ENCODE measurements at regions not wholly inside any gene's neighbourhood (a gene's known extent, or its start where the extent isn't known, plus 50 kb on each side); places are given as distances from the start of the nearest gene placed in this dataset.

DNA sequence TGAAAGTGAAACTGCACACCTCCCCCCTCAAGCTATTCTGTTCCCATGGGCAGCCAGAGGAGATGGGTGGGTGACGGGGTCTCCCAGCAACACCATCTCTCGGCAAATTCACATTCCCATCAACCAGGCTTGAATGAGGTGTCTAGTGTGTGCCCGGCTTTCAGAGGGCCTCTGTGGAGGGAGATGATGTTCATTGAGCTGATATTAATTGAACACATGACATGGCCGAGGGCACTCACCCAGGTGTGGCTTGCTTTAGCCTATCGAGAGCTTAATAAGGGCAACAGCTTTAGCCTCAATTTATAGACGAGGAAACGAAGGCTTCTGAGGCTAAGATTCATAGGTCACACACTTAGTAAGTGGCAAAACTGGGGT is 288.0 kb downstream of the UACA start:
- no peak for TF ChIP-seq SPI1 (IDR thresholded peaks at IDR 0.05; ENCODE audit: borderline replicate concordance, low read depth)
- TF ChIP-seq, protein P1, sequence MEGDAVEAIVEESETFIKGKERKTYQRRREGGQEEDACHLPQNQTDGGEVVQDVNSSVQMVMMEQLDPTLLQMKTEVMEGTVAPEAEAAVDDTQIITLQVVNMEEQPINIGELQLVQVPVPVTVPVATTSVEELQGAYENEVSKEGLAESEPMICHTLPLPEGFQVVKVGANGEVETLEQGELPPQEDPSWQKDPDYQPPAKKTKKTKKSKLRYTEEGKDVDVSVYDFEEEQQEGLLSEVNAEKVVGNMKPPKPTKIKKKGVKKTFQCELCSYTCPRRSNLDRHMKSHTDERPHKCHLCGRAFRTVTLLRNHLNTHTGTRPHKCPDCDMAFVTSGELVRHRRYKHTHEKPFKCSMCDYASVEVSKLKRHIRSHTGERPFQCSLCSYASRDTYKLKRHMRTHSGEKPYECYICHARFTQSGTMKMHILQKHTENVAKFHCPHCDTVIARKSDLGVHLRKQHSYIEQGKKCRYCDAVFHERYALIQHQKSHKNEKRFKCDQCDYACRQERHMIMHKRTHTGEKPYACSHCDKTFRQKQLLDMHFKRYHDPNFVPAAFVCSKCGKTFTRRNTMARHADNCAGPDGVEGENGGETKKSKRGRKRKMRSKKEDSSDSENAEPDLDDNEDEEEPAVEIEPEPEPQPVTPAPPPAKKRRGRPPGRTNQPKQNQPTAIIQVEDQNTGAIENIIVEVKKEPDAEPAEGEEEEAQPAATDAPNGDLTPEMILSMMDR (IDR thresholded peaks at IDR 0.05; ENCODE audit: insufficient read depth, low read length): no peak
- TF ChIP-seq, protein P2, sequence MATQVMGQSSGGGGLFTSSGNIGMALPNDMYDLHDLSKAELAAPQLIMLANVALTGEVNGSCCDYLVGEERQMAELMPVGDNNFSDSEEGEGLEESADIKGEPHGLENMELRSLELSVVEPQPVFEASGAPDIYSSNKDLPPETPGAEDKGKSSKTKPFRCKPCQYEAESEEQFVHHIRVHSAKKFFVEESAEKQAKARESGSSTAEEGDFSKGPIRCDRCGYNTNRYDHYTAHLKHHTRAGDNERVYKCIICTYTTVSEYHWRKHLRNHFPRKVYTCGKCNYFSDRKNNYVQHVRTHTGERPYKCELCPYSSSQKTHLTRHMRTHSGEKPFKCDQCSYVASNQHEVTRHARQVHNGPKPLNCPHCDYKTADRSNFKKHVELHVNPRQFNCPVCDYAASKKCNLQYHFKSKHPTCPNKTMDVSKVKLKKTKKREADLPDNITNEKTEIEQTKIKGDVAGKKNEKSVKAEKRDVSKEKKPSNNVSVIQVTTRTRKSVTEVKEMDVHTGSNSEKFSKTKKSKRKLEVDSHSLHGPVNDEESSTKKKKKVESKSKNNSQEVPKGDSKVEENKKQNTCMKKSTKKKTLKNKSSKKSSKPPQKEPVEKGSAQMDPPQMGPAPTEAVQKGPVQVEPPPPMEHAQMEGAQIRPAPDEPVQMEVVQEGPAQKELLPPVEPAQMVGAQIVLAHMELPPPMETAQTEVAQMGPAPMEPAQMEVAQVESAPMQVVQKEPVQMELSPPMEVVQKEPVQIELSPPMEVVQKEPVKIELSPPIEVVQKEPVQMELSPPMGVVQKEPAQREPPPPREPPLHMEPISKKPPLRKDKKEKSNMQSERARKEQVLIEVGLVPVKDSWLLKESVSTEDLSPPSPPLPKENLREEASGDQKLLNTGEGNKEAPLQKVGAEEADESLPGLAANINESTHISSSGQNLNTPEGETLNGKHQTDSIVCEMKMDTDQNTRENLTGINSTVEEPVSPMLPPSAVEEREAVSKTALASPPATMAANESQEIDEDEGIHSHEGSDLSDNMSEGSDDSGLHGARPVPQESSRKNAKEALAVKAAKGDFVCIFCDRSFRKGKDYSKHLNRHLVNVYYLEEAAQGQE (IDR thresholded peaks at IDR 0.05; ENCODE audit: insufficient replicate concordance, low read depth): no peak
- TF ChIP-seq POLR2AphosphoS5 (IDR thresholded peaks at IDR 0.05; ENCODE audit: low read depth): no peak
- TF ChIP-seq GABPA (IDR thresholded peaks at IDR 0.05; ENCODE audit: low read depth): no peak
- peak overlapping the region; percentile 57; the same call in 1 of the 2 replicates for H3K27ac ChIP-seq (replicated peaks)
- H3K27me3 ChIP-seq (ENCODE audit: insufficient read depth, poor library complexity, severe bottlenecking): no peaks in the 10 kb centered on the region
- no peak overlapping the region for H3K4me3 ChIP-seq (replicated peaks; ENCODE audit: insufficient read depth, low read length)
- DNase-seq (ENCODE audit: low read depth in 1 of 2, low spot score in 1 of 2): no peak

DNA sequence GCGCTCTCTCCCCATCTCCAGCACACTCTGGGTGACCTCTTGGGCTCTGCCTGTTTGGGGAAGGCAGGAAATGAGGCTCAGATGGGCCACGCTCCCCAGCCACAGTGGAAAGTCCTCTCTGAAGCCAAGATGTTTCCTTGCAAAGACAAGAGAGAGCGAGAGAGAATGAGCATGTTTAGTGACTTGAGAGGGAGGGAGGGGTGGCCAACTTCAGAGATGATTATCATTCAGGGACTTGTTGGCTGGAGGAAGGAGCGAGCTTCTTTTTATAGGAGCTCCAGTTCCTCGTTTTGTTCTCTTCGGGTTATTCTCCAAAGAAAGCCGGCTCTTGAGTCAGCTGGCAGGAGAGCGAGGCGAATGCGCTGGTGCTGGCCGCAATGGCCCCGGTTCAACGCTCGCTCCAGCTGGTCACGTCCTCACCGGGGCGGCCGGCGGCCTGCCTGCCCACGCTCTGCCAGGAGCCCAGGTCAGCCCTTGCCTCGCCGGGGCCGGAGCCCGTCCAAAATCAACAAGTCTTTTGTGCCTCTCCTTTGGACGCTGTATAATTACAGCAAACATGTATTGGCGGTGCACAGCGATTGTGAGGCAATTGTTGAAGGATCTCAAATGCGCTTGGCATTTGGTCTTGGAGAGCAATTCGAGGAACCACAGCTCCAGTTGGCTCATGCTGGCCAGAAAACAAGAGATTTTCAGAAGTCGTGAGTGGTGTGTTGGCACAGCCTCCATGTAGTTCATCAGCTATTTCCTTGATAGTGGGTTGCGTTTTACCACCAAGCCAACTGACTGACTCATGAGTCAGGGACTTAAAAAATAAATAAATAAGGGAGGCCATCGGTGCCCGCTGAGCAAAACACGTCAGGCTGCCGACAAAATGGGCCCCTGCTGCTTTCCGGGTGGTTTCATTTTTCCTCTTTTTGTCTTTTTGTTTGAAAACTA is 288.6 kb downstream of the UACA start:
- Histone ChIP-seq H3K4me3 (replicated peaks; ENCODE audit: insufficient read depth, low read length) (no peak overlapping the region), H3K27ac (replicated peaks) (peak overlapping the region; percentile 57), H3K27me3 (ENCODE audit: insufficient read depth, poor library complexity, severe bottlenecking) (no peaks in the 10 kb centered on the region)
- TF ChIP-seq POLR2AphosphoS5 (IDR thresholded peaks at IDR 0.05; ENCODE audit: low read depth) (peak; percentile 48; the same call in 1 of the 2 replicates), GABPA (IDR thresholded peaks at IDR 0.05; ENCODE audit: low read depth) (no peak), SPI1 (IDR thresholded peaks at IDR 0.05; ENCODE audit: borderline replicate concordance, low read depth) (peak; percentile 54; the same call in 1 of the 2 replicates)
- TF ChIP-seq, protein P1 (IDR thresholded peaks at IDR 0.05; ENCODE audit: insufficient read depth, low read length): no peak
- TF ChIP-seq, protein P2 (IDR thresholded peaks at IDR 0.05; ENCODE audit: insufficient replicate concordance, low read depth): no peak
- peak in 1 of 2 experiments; percentile 54 for DNase-seq (ENCODE audit: low read depth in 1 of 2, low spot score in 1 of 2)

DNA sequence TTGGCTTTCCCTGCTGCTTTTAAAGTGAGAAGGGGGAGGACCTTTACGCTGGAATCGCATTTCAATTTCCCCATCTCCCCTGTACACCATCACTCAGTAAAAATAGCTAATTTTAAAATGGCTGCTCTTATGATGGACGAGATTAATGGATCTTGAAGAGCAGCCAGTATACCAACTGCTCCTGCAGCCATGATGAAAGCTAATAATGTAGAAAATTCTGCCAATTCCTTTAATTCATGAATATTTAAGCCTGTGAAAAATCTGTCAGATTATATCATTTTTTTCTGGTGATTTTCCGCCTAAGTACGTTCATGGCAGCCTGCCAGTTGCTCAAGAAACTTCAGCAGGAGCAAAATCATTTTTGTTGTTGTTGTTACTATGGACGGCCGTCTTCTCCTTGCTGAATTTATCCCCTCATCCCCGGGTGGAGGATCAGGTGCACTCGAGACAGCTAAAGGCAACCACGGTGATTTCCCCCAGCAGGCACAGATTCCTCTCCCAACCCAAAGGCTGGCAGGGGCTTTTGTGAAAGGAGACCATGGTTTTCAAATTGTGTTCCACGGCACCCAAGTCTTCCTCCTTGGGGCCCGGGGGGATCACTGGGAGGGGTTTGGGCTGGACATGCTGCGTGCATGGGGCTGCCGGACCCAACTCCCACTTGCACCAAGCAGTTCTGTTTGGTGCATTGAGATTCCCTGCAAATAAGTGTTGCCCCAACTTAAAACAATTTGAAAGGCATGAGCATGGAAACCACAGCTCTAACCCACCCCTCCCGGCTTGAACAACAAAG is 289.6 kb downstream of the UACA start:
- Histone ChIP-seq H3K27ac (replicated peaks) (no peak overlapping the region), H3K27me3 (ENCODE audit: insufficient read depth, poor library complexity, severe bottlenecking) (no peaks in the 10 kb centered on the region), H3K4me3 (replicated peaks; ENCODE audit: insufficient read depth, low read length) (no peak overlapping the region)
- DNase-seq (ENCODE audit: low read depth in 1 of 2, low spot score in 1 of 2): no peak
- no peak for TF ChIP-seq POLR2AphosphoS5 (IDR thresholded peaks at IDR 0.05; ENCODE audit: low read depth)
- TF ChIP-seq GABPA (IDR thresholded peaks at IDR 0.05; ENCODE audit: low read depth): no peak
- TF ChIP-seq, protein P2 (IDR thresholded peaks at IDR 0.05; ENCODE audit: insufficient replicate concordance, low read depth): no peak
- TF ChIP-seq, protein P1 (IDR thresholded peaks at IDR 0.05; ENCODE audit: insufficient read depth, low read length): no peak
- no peak for TF ChIP-seq SPI1 (IDR thresholded peaks at IDR 0.05; ENCODE audit: borderline replicate concordance, low read depth)
